HG02678 (cell line): ENCODE measurements at regions not wholly inside any gene's neighbourhood (a gene's known extent, or its start where the extent isn't known, plus 50 kb on each side); places are given as distances from the start of the nearest gene placed in this dataset.

Source experiments
- ATAC-seq: cut with Tn5 transposase; IDR thresholded peaks from one replicate; pipeline ENCODE4 v1.9.1; 2021; ENCODE audit warnings: mild to moderate bottlenecking, moderate library complexity; ENCODE audit not compliant: unreplicated experiment

DNA sequence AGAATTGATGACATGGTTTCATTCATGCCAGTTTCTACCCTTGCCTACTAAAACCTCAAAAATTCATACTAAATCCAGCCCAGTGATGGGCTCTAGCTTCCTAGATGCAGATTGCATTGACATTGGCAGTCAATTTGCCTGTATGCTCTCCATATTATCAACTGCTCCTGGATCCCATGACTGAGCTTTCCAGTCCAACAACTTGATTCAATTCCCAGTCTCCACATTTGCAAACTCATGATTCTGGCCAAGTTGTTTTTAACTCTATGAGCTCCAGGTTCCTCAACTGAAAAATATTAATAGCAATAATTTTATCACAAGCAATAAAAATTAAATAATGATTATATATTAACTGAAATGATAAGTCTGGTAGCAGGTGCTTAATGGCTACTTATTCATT, 51.0 kb upstream of the DSC1 start:
- ATAC-seq = no peak

DNA sequence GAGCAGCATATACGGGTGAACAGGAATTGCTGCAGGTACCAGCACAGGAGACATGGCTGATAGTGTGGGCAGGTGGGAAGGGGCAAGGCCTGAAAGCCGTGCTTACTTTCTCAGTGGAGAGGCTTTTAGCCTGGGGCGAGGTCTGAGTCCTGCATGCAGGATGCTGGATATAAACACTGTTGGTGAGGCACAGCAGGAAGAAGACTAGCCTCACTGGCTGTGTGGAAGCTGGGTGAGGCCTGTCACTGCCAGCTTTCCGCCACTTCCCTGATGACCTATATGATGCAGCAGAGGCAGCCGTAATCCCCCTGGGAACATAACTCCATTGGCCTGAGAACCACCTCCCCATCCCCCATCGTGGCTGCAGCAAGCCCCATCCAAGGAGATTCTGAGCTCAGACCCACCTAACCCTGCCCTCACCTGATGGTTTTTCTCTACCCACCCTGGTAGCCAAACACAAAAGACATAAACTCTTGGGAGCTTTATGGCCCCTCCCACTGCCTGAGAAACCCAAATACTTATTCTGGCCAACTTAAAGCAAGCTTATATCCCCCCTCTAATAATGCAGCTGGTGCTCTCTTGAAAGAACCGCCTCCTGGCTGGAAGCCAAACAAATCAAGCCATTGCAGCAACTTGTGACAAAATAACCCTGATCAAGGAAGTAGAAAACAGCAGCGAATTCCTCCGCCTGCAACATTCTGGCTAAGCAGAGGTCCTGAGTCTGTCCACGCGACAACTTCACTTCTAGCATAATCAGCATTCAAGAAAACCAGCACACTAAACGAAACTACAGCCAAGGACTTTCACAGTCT, 54.6 kb upstream of the DSC1 start:
- no peak for ATAC-seq

GRCh38 chr18:31218671-31219383, 56.2 kb upstream of the DSC1 start:
- no peak for ATAC-seq

DNA sequence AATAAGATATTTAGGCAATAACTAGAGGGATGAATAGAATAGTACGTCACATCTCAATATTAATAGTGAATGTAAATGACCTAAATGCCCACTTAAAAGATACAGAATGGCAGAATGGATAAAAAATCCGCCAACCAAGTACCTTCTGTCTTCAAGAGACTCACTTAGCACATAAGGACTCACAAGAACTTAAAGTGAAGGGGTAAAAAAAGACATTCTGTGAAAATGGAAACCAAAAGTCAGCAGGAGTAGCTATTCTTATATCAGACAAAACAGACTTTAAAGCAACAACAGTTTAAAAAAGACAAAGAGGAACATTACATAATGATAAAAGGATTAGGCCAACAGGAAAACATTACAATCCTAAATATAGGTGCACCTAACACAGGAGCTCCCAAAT, 56.7 kb upstream of the DSC1 start:
- ATAC-seq = no peak

GRCh38 chr18:31223371-31223770, 60.7 kb upstream of the DSC1 start:
- no peak for ATAC-seq

DNA sequence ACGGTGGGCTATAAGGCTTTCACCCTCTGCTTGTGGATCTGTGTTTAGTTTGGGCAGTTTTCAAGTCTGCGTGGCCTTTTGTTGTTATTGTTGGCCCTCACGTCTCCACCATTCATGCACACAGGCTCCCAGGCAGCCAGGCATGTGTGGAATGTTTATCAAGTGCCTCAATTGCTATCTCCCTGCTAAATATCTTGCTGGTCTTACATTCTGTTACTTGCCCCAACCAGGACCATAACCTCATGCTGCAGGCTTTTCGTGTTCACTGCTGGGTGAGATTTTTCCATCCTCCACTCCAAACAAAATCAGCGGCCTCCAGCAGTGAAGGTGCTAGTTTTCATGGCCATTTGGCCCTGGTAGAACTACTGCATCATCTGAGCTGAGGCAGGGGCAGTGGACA, 63.0 kb upstream of the DSC1 start:
- ATAC-seq = no peak

DNA sequence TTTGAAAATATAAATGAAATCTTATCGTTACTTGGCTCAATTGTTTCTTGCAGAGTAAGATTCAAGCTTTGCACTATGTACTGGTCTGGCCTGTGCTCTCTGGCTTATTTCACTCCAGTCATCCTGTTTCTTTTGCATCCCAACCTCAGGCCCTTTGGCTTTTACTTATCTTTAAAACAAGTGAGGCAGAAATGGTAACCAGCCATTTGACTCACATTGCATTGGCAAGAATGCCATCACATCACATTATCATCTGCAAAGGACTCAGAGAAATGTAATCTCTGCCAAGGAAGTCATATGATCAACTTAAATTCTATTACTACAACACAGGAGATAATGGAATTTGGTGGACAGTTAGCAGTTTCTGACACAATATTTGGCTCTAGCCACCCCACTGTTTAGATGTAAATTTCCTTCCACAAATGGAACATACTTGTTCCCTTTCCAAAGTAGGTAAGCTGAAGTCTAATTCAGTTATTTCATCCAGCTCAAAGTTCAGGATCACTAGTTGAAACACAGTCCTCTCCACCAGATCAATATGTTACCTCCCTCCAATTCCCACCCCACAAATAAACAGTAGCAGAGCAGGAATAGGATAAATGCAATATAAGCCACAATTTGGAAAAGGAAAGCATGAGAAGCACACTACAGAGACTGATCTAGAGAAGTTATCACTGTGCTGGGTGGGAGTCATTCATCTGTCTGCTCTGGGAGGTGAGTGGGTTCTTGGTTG, 65.0 kb upstream of the DSC1 start:
- ATAC-seq = no peak

DNA sequence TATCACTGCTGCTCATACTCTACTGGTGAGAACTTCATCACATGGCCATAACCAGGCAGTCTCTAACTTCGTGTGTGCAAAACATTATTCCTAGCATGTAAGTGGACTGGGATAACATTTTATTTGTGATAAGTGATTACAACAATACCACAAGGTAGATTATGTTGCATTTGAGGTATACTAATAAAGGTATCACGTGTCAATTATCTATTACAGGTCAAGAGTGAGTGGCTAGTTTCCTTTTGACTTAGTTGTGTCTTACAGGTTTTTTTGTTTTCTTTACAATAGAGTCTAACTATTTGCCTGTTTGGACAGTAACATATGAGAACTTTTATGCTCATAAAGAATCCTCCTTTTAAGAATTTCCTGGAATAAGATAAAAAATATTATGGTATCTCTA, 67.2 kb upstream of the DSC1 start:
- ATAC-seq = no peak

GRCh38 chr18:31230495-31230894, 67.8 kb upstream of the DSC1 start:
- ATAC-seq = peak; percentile 69

GRCh38 chr18:31232013-31232412, 69.4 kb upstream of the DSC1 start:
- ATAC-seq = no peak

- no peak for ATAC-seq
Observed at GRCh38 chr18:31232775-31233424, 70.2 kb upstream of the DSC1 start.

DNA sequence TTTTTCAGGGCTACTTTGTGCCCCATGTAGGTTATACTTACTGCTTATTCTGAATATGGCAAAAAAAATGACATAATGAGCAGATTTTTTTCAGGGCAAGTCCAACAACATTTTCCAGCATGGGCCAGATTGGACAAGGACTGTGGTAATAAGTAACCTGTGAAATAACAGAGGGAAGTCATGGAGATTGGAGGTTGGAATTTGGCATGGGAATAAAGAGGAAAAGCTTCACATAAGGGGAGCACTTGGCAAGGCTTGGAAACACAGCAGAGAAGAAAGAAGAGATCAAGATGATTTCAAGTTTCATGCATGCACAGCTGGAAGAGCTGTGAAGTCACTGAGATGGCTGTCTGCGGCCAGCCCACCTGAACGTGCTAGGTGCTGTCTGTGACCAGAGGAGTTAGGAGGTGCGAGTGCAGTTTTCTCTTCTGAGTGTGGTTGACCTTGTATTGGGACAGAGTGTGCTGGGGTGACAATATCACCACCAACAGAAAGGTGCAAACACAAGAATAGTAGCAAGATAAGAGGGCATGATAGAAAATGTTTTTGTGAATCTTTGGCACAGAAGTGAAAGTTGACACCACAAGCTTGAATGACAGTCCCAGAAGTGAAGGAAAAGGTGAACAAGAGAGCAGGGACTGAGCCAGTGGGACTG, 71.1 kb upstream of the DSC1 start:
- no peak for ATAC-seq

GRCh38 chr18:31235856-31236255, 73.2 kb upstream of the DSC1 start:
- ATAC-seq = no peak

GRCh38 chr18:31237142-31237541, 74.5 kb upstream of the DSC1 start:
- no peak for ATAC-seq

GRCh38 chr18:31241425-31241824, 76.5 kb upstream of the DSG1 start:
- ATAC-seq = no peak

- peak; percentile 78 for ATAC-seq
Observed at GRCh38 chr18:31241900-31242409, 76.0 kb upstream of the DSG1 start.

DNA sequence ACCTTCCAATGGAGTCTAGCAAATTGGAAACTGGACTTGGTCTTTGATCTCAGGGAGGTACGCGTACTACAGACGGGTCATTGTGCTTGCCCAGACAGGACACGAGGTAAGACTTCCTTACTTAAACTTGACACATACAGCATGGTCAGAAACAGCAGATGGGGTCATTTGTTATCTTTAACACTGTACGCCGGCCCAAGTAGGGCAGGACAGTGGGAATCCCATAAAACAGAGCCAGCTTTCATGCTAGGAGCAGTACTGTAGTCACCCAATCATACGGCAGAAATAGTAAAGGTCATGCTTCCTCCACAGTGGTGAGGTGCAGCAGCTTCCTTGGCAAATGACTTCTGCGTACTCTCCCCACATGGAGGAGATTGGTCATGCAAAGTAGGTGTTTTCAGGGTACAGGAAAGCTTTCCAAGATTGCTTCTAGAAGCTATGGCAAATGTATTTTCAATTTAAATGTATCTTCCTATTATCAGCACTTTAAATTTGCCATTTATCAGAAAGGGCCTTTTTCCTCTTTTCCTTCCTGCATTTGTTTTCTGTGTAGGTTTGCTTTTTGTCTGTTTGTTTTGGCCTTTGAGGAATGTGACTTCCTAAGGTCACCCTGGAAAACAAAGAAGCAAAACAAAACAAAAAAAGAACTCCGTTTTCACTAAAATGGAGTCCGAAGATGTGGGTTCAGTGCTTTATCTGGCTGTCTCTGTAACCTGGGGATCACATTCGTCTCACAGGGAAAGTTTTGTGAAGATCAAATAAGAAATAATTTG, 74.0 kb upstream of the DSG1 start:
- no peak for ATAC-seq

- ATAC-seq = no peak
Observed at GRCh38 chr18:31244771-31245394, 73.1 kb upstream of the DSG1 start.

DNA sequence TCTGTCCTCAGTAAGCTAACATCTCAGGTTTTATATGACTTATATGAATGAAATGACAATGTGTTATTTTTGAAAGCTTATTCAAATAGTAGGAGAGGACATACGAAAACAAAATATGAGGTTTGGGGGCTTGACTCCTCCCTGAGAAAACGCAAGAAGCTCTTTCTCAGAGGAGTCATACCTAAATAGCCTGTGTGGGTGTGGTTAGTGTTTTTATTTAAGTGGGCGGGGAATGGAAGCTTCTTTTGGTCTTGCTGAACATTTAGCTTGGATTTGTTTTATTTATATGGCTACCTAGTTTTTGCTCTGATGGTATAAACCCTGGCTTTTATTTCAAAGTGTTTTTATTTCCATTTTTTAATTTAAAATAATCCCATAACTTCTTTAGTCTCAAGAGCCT, 72.1 kb upstream of the DSG1 start:
- no peak for ATAC-seq
